DOHH2 (cell line): ENCODE measurements at regions not wholly inside any gene's neighbourhood (a gene's known extent, or its start where the extent isn't known, plus 50 kb on each side); places are given as distances from the start of the nearest gene placed in this dataset.

Source experiments
- H3F3A ChIP-seq: fragments of 200-600 bp; sonication (generic), shearing (Covaris generic); 2 replicates; pipeline ENCODE4 v1.6.0; 2016; ENCODE audit warnings: antibody characterized with exemption, mild to moderate bottlenecking; ENCODE audit not compliant: control insufficient read depth, insufficient read depth
- H3K27ac ChIP-seq: fragments of 200-600 bp; sonication (generic); 2 replicates; pipeline ENCODE4 v1.5.1; 2014; ENCODE audit warnings: low read depth, mild to moderate bottlenecking, low read length, moderate library complexity
- H3K27me3 ChIP-seq: fragments of 200-600 bp; sonication (generic); 2 replicates; pipeline ENCODE4 v1.6.1; 2014; ENCODE audit warnings: mild to moderate bottlenecking, low read length, mixed read lengths; ENCODE audit not compliant: control insufficient read depth
- H3K36me3 ChIP-seq: fragments of 200-600 bp; sonication (generic); 2 replicates; pipeline ENCODE4 v1.6.1; 2014; ENCODE audit warnings: mild to moderate bottlenecking, low read length, moderate library complexity, mixed read lengths; ENCODE audit not compliant: control insufficient read depth
- H3K4me1 ChIP-seq: fragments of 200-600 bp; sonication (generic); 2 replicates; pipeline ENCODE4 v1.6.1; 2014; ENCODE audit warnings: mild to moderate bottlenecking, low read length, mixed read lengths; ENCODE audit not compliant: control insufficient read depth
- H3K4me2 ChIP-seq: fragments of 200-600 bp; sonication (generic); 2 replicates; pipeline ENCODE4 v1.6.0; 2014; ENCODE audit warnings: mild to moderate bottlenecking, low read length, moderate library complexity
- H3K4me3 ChIP-seq: fragments of 200-600 bp; sonication (generic); 2 replicates; pipeline ENCODE4 v1.5.1; 2014; ENCODE audit warnings: mild to moderate bottlenecking, low read length, mixed read lengths
- H3K79me2 ChIP-seq: fragments of 200-600 bp; sonication (generic); 2 replicates; pipeline ENCODE4 v1.6.1; 2014; ENCODE audit warnings: mild to moderate bottlenecking, low read length, mixed read lengths; ENCODE audit not compliant: control insufficient read depth
- H3K9me2 ChIP-seq: fragments of 200-600 bp; sonication (generic); replicated peaks from 2 replicates; pipeline ENCODE4 v1.6.1; 2014; ENCODE audit warnings: mild to moderate bottlenecking, low read length, mixed read lengths; ENCODE audit not compliant: control insufficient read depth
- H3K9me3 ChIP-seq: fragments of 200-600 bp; sonication (generic); 2 replicates; pipeline ENCODE4 v1.6.1; 2014; ENCODE audit warnings: antibody characterized with exemption, low read length, mixed read lengths; ENCODE audit not compliant: control insufficient read depth, insufficient read depth
- H4K20me1 ChIP-seq: fragments of 200-600 bp; sonication (generic); 2 replicates; pipeline ENCODE4 v1.6.0; 2014; ENCODE audit warnings: low read depth, mild to moderate bottlenecking, antibody characterized with exemption, low read length, moderate library complexity; ENCODE audit not compliant: control insufficient read depth, insufficient read depth
- EZH2phosphoT487 ChIP-seq: fragments of 200-600 bp; sonication (generic); IDR thresholded peaks from 2 replicates; pipeline ENCODE4 v1.6.1; 2017; ENCODE audit warnings: borderline replicate concordance, mild to moderate bottlenecking, antibody characterized with exemption, low read length, moderate library complexity, mixed read lengths
- TF ChIP-seq, protein P1 (sequence below): fragments of 200-600 bp; sonication (generic); IDR thresholded peaks from one replicate; pipeline ENCODE4 v1.5.1; 2014; ENCODE audit warnings: antibody characterized with exemption, mild to moderate bottlenecking, low read depth, low read length; ENCODE audit not compliant: poor library complexity, severe bottlenecking

DNA sequence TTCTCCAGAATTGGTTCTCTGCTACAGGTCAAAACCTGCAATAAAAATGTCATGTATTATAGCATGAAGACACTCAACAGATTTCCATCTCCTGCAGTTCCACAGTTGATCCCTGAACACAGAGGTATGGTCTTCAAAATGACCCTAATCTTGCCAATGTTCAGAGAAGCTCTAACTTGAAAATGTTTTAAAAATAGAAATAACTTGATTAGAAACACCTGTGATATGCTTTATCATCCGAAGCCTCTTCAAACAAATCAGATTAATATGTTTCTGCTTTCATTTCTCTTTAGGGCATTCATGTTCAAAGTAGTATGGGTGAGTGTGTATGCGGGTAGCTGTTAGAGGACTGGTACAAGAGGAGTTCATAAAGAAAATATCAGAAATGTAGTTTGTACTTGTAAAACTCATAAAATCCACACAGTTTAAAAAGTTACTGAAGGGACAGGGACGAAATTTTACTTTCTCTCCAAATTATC is 60.4 kb downstream of the KCNRG start:
- Histone ChIP-seq H3K4me2 (peak overlapping the region; percentile 89), H4K20me1 (peaks cover 39% of the 10 kb centered on the region), H3K4me1 (peaks cover 67% of the 10 kb centered on the region), H3K9me3 (no peaks in the 10 kb centered on the region), H3F3A (peaks cover 35% of the 10 kb centered on the region), H3K9me2 (no peaks in the 10 kb centered on the region), H3K36me3 (peaks cover 94% of the 10 kb centered on the region), H3K27ac (peak overlapping the region; percentile 65), H3K79me2 (peaks cover 100% of the 10 kb centered on the region), H3K4me3 (peak overlapping the region; percentile 76), H3K27me3 (no peaks in the 10 kb centered on the region)
- TF ChIP-seq, protein P1, sequence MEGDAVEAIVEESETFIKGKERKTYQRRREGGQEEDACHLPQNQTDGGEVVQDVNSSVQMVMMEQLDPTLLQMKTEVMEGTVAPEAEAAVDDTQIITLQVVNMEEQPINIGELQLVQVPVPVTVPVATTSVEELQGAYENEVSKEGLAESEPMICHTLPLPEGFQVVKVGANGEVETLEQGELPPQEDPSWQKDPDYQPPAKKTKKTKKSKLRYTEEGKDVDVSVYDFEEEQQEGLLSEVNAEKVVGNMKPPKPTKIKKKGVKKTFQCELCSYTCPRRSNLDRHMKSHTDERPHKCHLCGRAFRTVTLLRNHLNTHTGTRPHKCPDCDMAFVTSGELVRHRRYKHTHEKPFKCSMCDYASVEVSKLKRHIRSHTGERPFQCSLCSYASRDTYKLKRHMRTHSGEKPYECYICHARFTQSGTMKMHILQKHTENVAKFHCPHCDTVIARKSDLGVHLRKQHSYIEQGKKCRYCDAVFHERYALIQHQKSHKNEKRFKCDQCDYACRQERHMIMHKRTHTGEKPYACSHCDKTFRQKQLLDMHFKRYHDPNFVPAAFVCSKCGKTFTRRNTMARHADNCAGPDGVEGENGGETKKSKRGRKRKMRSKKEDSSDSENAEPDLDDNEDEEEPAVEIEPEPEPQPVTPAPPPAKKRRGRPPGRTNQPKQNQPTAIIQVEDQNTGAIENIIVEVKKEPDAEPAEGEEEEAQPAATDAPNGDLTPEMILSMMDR, result no peak
- no peak for TF ChIP-seq EZH2phosphoT487

DNA sequence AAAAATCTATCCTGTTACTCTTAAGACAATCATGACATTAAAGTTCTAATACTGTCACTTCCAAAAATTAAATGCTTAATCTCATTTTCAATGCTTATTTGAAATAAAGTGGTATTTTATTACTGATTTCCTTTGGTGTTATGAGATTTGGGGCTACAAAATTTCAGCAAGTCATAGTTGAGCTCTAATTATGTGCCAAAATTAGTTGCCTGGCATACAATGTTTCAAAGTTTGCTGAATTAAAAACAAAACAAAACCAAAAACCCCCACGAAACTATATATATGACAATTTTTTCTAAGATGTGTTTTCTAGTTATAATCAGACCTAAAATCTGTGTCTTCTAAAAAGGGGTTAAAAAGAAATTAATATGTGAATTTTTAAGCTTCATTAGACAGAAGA is 62.2 kb downstream of the KCNRG start:
- H3F3A ChIP-seq, result peaks cover 24% of the 10 kb centered on the region

DNA sequence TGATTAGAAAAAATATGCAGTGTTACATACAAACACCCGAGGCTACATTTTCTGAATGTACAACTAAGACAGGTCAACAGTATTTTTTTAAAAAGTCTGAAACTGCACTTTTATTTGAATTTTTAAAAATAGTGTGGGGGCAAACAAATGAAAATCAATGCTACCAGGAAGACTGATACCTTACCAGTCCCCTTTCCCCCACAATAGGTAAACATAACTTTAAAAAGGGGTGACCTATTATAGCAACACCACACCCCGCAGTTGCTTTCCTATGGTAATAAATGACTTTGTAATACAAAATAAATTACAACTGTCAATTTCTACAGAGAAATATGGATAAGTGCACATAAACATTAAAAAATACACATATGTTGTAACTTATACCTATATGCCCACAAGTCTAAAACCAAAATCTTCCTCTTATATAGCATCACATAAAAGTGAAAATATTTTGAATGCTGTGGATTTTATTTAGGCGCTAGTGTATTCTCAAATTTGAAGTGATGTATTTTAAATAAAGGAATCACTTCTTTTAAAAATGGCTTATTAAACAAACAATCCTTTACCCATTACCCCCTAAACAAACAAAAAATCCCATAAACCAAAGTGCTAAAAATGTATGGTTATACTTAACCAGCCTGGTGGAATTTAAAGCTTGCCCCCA is 63.1 kb downstream of the KCNRG start:
- peaks cover 33% of the 10 kb centered on the region for H4K20me1 ChIP-seq
- H3F3A ChIP-seq, result peaks cover 24% of the 10 kb centered on the region
- H3K4me1 ChIP-seq, result peaks cover 49% of the 10 kb centered on the region
- H3K27ac ChIP-seq, result peak overlapping the region; percentile 93
- peak overlapping the region; percentile 89 for H3K4me2 ChIP-seq
- no peak for TF ChIP-seq EZH2phosphoT487
- TF ChIP-seq, protein P1, result no peak
- peak overlapping the region; percentile 76 for H3K4me3 ChIP-seq
- no peaks in the 10 kb centered on the region for H3K27me3 ChIP-seq
- H3K36me3 ChIP-seq, result peaks cover 84% of the 10 kb centered on the region
- no peaks in the 10 kb centered on the region for H3K9me3 ChIP-seq
- no peaks in the 10 kb centered on the region for H3K9me2 ChIP-seq
- H3K79me2 ChIP-seq, result peaks cover 98% of the 10 kb centered on the region

More for the DNA sequence above, 62.2 kb downstream of the KCNRG start:
- H3K27ac ChIP-seq, result peak overlapping the region; percentile 30; the same call in 1 of the 2 replicates
- TF ChIP-seq, protein P1, result no peak
- no peak for TF ChIP-seq EZH2phosphoT487
- peaks cover 88% of the 10 kb centered on the region for H3K36me3 ChIP-seq
- no peaks in the 10 kb centered on the region for H3K9me3 ChIP-seq
- no peaks in the 10 kb centered on the region for H3K9me2 ChIP-seq
- H3K79me2 ChIP-seq, result peaks cover 98% of the 10 kb centered on the region
- peak overlapping the region; percentile 76 for H3K4me3 ChIP-seq
- H3K27me3 ChIP-seq, result no peaks in the 10 kb centered on the region
- peak overlapping the region; percentile 89 for H3K4me2 ChIP-seq
- H4K20me1 ChIP-seq, result peaks cover 33% of the 10 kb centered on the region
- peaks cover 57% of the 10 kb centered on the region for H3K4me1 ChIP-seq
